NCI-H2227 (cell line): ENCODE measurements at regions not wholly inside any gene's neighbourhood (a gene's known extent, or its start where the extent isn't known, plus 50 kb on each side); places are given as distances from the start of the nearest gene placed in this dataset.

Source experiments
- DNase-seq: peaks from one replicate; lab custom pipeline; 2025; ENCODE audit not compliant: unreplicated experiment; lab: John Stamatoyannopoulos, UW

GRCh38 chr18:26745288-26746181 is 120.0 kb downstream of the AQP4 start:
- DNase-seq = no peak

- DNase-seq = no peak
These were observed 123.7 kb downstream of the AQP4 start for GRCh38 chr18:26741758-26742157.

- DNase-seq = no peak
These were observed 124.5 kb downstream of the AQP4 start for GRCh38 chr18:26741048-26741447.

DNA sequence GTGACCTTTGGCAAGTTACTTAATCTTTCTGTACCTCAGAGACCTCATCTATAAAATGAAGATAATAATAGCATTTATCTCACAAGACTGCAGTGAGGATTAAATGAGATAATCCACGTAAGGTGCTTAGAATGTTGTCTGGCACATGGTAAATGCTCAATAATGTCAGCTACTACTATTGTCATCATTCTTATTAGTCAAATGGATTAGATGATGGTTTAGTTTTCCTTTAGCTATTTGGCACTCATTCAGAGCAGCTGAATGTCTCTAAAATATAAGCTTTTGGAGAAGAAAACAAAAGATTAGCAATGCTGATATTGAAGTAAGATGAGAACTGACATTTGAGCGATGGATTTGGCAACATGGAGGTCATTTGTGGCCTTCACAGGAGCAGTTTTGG is 125.1 kb downstream of the AQP4 start:
- DNase-seq = no peak

GRCh38 chr18:26738706-26739105 is 126.8 kb downstream of the AQP4 start:
- no peak for DNase-seq

- no peak for DNase-seq
These were observed 129.2 kb downstream of the AQP4 start for GRCh38 chr18:26736301-26736700.

DNA sequence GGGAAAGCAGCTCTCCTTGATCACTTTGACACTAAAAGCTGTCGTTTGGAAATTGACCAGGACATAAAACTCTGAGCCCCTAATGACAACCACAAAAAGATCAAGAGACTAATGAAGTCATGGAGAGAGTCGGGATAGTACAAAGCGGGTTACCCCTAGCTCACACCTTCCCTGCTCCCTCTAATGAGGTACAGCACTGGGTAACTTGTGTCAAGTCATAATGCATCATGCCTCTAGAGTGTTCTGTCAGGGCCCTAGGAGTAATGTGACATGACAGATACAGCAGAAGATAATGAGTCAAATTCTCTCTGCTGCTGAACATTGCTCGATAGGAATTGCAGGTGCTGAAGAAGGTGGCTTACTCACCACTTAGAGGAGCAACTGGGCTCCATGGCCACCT is 130.7 kb downstream of the AQP4 start:
- no peak for DNase-seq

DNA sequence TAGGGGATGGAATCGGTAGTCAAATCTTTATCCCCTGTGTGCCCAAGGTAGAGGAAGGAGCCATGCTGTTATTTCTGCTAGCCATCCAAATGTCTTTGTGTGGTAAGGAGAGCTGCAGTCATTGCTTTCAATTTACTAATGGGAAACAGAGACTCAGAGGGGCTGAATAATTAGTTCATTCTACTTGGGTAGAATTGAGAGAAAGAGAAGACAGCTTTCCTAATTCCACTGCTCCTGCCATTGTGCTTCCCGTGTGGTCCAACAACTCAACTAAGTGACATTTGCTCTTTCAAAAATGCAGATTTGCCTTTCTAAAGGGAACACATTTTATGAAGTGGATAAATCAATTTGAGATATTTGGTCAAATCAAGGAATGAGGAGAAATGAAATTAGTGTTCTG is 136.1 kb downstream of the AQP4 start:
- no peak for DNase-seq

DNA sequence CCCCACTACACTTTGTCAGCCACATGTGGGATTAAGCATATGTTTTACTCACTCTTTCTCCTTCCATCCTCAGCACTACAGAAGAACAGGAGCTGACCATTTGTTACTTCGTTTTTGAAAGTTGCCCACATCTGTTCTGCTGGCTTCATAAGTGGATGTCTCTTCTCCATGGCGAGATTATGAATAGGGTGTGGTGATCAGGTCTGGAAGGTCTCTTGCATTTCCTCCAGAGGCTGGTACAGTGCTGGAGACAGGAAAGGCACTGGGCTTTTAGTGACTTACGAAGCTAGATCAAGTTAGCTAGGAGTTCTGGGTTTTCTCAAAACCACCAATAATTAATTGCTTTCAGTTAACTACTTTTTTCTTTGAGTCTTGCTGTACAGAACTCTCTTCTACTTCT is 136.5 kb downstream of the AQP4 start:
- no peak for DNase-seq

- DNase-seq = no peak
These were observed 141.5 kb downstream of the AQP4 start for GRCh38 chr18:26723981-26724380.

- DNase-seq = no peak
These were observed 143.0 kb downstream of the AQP4 start for GRCh38 chr18:26722565-26722931.

DNA sequence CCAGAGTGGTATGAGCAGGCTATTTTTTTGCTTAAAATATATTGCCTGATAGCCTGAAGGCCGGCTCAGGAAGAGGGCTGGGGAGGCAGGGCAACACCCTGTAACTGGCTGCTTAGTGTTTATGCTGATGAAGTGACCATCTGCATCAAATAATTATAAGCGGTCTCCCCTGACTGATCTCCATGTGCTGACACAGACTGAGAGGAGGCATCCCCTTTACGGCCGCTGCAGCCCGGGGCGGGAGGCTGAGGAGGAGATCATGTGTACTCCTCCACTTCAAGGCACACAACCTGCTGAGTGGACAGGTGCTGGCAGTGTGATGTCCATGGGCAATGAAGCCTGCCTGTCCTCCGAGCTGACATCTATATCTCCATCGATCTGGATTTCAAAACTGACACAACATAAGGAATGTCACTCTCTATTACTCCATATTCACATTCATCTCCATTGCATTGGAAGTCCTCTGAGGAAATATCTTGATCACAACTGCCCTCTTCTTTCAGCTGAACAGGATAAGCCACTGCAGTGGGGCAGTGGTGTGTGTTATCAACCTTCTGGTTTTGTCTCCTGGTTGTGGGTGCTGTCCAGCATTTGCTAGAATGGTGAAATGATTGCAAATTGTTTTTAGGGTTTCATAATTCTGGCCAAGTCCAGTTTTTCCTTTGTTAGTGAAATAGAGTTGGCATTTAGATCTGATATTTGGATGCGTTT is 143.5 kb downstream of the AQP4 start:
- no peak for DNase-seq

GRCh38 chr18:26719896-26720295 is 145.6 kb downstream of the AQP4 start:
- no peak for DNase-seq

DNA sequence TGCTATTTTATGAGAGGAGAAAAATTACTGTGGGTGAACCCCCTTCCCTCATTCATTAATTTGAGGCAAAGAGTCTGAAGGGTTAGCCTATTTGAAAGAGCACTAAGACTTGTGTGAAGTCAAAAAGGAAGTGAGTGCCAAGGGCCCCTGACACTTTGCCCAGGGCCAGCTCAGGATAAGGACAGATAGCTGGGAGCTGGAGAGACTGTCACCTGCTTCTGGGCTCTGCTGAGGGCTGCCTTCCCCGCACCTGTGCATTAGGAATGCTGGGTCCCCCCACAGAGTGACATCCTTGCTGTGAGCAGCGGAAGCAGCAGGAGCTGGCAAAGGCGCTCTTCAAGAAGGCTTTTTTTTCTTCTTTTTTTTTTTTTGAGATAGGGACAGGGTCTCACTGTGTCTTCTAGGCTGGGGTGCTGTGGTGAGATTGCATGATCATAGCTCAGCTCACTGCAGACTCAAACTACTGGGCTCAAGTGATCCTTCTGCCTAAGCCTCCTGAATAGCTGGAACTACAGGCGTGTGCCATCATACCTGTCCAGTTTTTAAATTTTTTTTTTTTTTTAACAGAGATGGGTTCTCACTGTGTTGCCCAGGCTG is 148.3 kb downstream of the AQP4 start:
- DNase-seq = no peak

GRCh38 chr18:26714739-26715138 is 150.8 kb downstream of the AQP4 start:
- DNase-seq = no peak

- no peak for DNase-seq
These were observed 153.8 kb downstream of the AQP4 start for GRCh38 chr18:26711756-26712155.

GRCh38 chr18:26710470-26711096 is 154.9 kb downstream of the AQP4 start:
- no peak for DNase-seq

DNA sequence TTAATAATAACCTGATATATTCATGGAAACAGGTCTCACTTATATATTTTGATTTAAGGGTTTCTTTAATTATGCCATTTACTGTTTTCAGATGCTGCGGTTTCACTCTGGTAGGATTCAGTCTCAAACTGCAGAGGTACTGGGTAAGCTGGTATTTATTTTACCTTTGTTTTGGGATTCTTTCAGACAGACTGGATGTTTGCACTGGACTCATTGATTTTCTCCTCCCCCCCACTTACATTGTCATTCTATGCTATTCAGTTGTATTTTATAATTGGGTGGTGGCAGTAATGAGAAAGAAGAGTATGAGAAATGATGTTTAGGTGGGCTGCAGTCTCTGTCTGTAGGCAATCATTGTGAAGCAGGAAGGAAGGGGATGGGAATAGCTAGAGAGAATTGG is 155.6 kb downstream of the AQP4 start:
- DNase-seq = no peak

GRCh38 chr18:26708806-26709716 is 156.4 kb downstream of the AQP4 start:
- no peak for DNase-seq

DNA sequence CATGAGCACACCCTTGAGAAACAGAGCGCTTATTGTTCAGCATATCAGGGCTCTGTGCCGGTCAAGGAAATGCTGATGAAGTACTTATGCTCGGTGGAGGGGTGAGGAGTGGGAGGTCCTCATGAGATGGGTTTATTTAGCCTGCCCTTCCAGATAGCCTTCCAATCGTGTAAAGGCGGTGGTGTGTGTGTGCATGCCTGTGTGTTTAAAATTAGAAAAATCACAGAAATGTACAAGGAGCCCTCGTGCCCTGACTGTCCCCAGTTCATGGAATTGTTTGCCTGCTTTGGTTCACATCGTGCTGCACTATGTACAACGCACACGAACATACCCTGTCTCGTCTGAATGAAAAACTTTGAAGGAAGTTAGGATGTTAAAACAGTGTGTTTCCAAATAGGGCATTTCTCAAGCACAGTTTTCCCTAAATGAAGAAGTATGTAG is 158.6 kb downstream of the AQP4 start:
- DNase-seq = no peak

- no peak for DNase-seq
These were observed 157.4 kb upstream of the KCTD1 start for GRCh38 chr18:26705757-26706156.
